ENCODE measurements at regions not wholly inside any gene's neighbourhood (a gene's known extent, or its start where the extent isn't known, plus 50 kb on each side); places are given as distances from the start of the nearest gene placed in this dataset.
A peak's percentile ranks its signal among the peaks of the same experiment; 100 is the strongest.
"Not testable (repeated sequence)": the region's sequence is repeated elsewhere in the genome, so short reads cannot be mapped to it uniquely, and the experiment has no call there.

- peak; percentile 6 for DNase-seq (ENCODE audit: low spot score)
Measured at GRCh38 chr7:35909870-35910357, 109.1 kb downstream of the SEPTIN7 start.

- not testable (repeated sequence) for DNase-seq (ENCODE audit: low spot score)
Measured at GRCh38 chr7:35910621-35911020, 109.8 kb downstream of the SEPTIN7 start.

GRCh38 chr7:35913350-35913749, 112.5 kb downstream of the SEPTIN7 start:
- DNase-seq (ENCODE audit: low spot score), result not testable (repeated sequence)

- not testable (repeated sequence) for DNase-seq (ENCODE audit: low spot score)
Measured at GRCh38 chr7:35914214-35914613, 113.4 kb downstream of the SEPTIN7 start.

- DNase-seq (ENCODE audit: low spot score), result not testable (repeated sequence)
Measured at GRCh38 chr7:35915247-35915955, 114.5 kb downstream of the SEPTIN7 start.

- DNase-seq (ENCODE audit: low spot score), result not testable (repeated sequence)
Measured at GRCh38 chr7:35918217-35918616, 117.4 kb downstream of the SEPTIN7 start.

- DNase-seq (ENCODE audit: low spot score), result not testable (repeated sequence)
Measured at GRCh38 chr7:35919607-35920006, 118.8 kb downstream of the SEPTIN7 start.

GRCh38 chr7:35921338-35921737, 120.5 kb downstream of the SEPTIN7 start:
- DNase-seq (ENCODE audit: low spot score), result not testable (repeated sequence)

GRCh38 chr7:35924668-35925067, 123.8 kb downstream of the SEPTIN7 start:
- not testable (repeated sequence) for DNase-seq (ENCODE audit: low spot score)

GRCh38 chr7:35926966-35927365, 126.1 kb downstream of the SEPTIN7 start:
- not testable (repeated sequence) for DNase-seq (ENCODE audit: low spot score)

GRCh38 chr7:35931134-35931533, 130.3 kb downstream of the SEPTIN7 start:
- not testable (repeated sequence) for DNase-seq (ENCODE audit: low spot score)

- not testable (repeated sequence) for DNase-seq (ENCODE audit: low spot score)
Measured at GRCh38 chr7:35931551-35931950, 130.7 kb downstream of the SEPTIN7 start.

GRCh38 chr7:35940695-35941094, 139.8 kb downstream of the SEPTIN7 start:
- not testable (repeated sequence) for DNase-seq (ENCODE audit: low spot score)

GRCh38 chr7:35945621-35946020, 144.8 kb downstream of the SEPTIN7 start:
- not testable (repeated sequence) for DNase-seq (ENCODE audit: low spot score)

GRCh38 chr7:35955735-35956134, 154.9 kb downstream of the SEPTIN7 start:
- DNase-seq (ENCODE audit: low spot score), result not testable (repeated sequence)

- not testable (repeated sequence) for DNase-seq (ENCODE audit: low spot score)
Measured at GRCh38 chr7:35956988-35957387, 156.1 kb downstream of the SEPTIN7 start.

GRCh38 chr7:35961260-35961659, 160.4 kb downstream of the SEPTIN7 start:
- DNase-seq (ENCODE audit: low spot score), result not testable (repeated sequence)

GRCh38 chr7:35962607-35963006, 161.8 kb downstream of the SEPTIN7 start:
- DNase-seq (ENCODE audit: low spot score), result not testable (repeated sequence)

- DNase-seq (ENCODE audit: low spot score), result no peak
Measured at GRCh38 chr7:35967366-35968139, 166.7 kb downstream of the SEPTIN7 start.

GRCh38 chr7:35968140-35968940, 167.5 kb downstream of the SEPTIN7 start:
- no peak for DNase-seq (ENCODE audit: low spot score)

GRCh38 chr7:35969066-35969465, 168.2 kb downstream of the SEPTIN7 start:
- no peak for DNase-seq (ENCODE audit: low spot score)

- no peak for DNase-seq (ENCODE audit: low spot score)
Measured at GRCh38 chr7:35970458-35970857, 169.6 kb downstream of the SEPTIN7 start.
